ENCODE measurements at regions not wholly inside any gene's neighbourhood (a gene's known extent, or its start where the extent isn't known, plus 50 kb on each side); places are given as distances from the start of the nearest gene placed in this dataset.

DNA sequence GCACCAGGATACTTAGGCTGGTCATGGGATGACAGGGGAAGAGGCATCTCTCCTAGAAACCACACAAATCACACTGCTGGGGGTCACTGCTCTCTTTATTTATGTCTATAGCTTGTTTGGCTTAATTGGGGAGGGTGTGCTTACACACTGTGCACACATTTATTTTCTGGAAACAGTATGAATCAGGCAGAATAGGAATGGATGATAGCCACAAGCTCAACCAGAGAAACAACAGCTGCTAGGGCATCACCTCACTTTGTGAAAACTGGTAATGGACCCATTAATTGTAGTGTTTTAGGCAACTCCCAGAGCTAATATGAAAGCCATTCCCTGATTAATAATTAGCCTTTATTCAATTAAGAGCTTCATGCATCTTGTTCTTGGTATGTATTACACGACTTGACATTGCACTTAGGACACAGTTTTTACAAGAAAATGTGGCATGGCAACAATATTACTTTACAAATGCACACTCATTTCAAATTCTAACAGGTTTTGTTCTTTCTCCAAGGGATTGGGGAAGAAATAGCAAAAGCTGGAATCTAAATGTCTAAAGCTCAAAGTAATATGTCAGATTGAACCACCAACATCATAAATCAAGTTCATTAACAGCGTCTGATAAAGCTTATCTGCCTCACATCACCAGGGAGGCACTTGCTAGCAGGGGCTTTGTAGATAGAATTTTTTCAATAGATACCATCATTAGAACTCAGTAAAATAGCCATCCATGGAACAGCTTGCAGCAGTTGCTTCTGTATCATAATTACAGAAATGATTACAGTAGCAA, 361.9 kb upstream of the FSHR start:
- Histone ChIP-seq H3K4me3 (ENCODE audit: low read length) (no peak overlapping the region), H3K27me3 (ENCODE audit: control insufficient read depth, insufficient read depth, low read length) (no peaks in the 10 kb centered on the region), H3K4me1 (ENCODE audit: control insufficient read depth, insufficient read depth, low read length) (no peaks in the 10 kb centered on the region), H3K9me3 (ENCODE audit: control insufficient read depth, insufficient read depth, low read length) (no peaks in the 10 kb centered on the region), H3K27ac (ENCODE audit: low read length) (no peak overlapping the region), H3K36me3 (ENCODE audit: control insufficient read depth, insufficient read depth, low read length) (no peaks in the 10 kb centered on the region)
- intact Hi-C loops (cut with micrococcal nuclease): no loop called here
- Mint-ChIP-seq H3K4me3 (no peak overlapping the region), H3K27me3 (ENCODE audit: low read depth in 2 of 2) (no peaks in the 10 kb centered on the region), H3K9me3 (peaks cover 10 to 13% of the 10 kb centered on the region in 2 donors), H3K4me1 (no peaks in the 10 kb centered on the region), H3K36me3 (no peaks in the 10 kb centered on the region), H3K27ac (no peak overlapping the region)
- ATAC-seq: no peak
- no peak for DNase-seq
- TF ChIP-seq CTCF (IDR thresholded peaks at IDR 0.05): no peak
- 83% methylated on average over 2 of the region's 2 CpGs for WGBS (ENCODE audit: insufficient coverage)

DNA sequence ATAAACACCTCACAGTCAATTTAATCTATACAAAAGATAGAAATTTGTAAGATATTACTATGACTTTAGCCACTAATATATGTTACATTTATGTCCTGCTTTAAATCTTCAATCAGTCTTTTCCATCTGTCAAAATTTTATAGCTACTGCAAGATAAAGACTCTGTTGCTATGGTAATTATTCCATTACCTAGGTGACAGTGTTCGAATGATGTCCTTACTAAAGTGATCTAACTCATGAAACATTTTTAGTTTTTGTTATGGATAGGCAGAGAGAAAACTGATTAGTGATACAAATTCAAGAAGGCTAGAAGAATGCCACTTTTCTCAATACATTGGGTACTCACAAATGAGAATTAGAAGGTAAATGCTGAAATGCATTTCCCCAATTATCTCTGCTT, 359.9 kb upstream of the FSHR start:
- DNase-seq: no peak
- H3K4me1 Mint-ChIP-seq: no peaks in the 10 kb centered on the region
- H3K27ac Mint-ChIP-seq: no peak overlapping the region
- no peak for ATAC-seq
- Histone ChIP-seq H3K4me3 (ENCODE audit: low read length) (no peak overlapping the region), H3K9me3 (ENCODE audit: control insufficient read depth, insufficient read depth, low read length) (no peaks in the 10 kb centered on the region), H3K36me3 (ENCODE audit: control insufficient read depth, insufficient read depth, low read length) (no peaks in the 10 kb centered on the region), H3K4me1 (ENCODE audit: control insufficient read depth, insufficient read depth, low read length) (no peaks in the 10 kb centered on the region), H3K27ac (ENCODE audit: low read length) (no peak overlapping the region), H3K27me3 (ENCODE audit: control insufficient read depth, insufficient read depth, low read length) (no peaks in the 10 kb centered on the region)
- TF ChIP-seq CTCF (IDR thresholded peaks at IDR 0.05): no peak
- peaks cover 4 to 9% of the 10 kb centered on the region in 2 donors for H3K9me3 Mint-ChIP-seq
- H3K27me3 Mint-ChIP-seq (ENCODE audit: low read depth in 2 of 2): no peaks in the 10 kb centered on the region
- WGBS (ENCODE audit: insufficient coverage): 50% methylated on average over 1 of the region's 1 CpG
- intact Hi-C loops (cut with micrococcal nuclease): no loop called here
- no peaks in the 10 kb centered on the region for H3K36me3 Mint-ChIP-seq
- no peak overlapping the region for H3K4me3 Mint-ChIP-seq

DNA sequence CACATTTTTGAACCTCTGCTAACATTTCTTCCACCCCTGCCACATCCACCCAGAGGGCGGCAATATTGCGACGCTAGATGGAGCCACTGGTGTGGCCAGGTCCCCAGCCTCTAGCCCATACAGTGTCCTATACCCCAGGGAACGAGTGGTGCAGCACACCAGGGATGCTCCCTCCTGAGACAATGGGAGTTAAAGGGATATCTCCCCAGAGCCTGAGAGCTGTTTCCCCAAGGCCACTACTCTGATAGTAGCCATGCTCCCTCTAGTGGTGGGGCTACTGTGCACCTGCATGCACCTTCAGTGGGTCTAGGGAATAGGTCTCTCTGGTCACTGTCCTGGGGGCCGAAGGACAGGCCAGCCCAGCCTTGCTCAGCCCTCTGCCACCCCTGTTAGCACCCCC, 336.4 kb upstream of the FSHR start:
- intact Hi-C loops (cut with micrococcal nuclease): no loop called here
- H3K36me3 Mint-ChIP-seq: no peaks in the 10 kb centered on the region
- H3K4me3 ChIP-seq (ENCODE audit: low read length): no peak overlapping the region
- H3K4me1 ChIP-seq (ENCODE audit: control insufficient read depth, insufficient read depth, low read length): no peaks in the 10 kb centered on the region
- H3K27me3 Mint-ChIP-seq (ENCODE audit: low read depth in 2 of 2): no peaks in the 10 kb centered on the region
- DNase-seq: no peak
- H3K4me3 Mint-ChIP-seq: no peak overlapping the region
- H3K36me3 ChIP-seq (ENCODE audit: control insufficient read depth, insufficient read depth, low read length): no peaks in the 10 kb centered on the region
- H3K4me1 Mint-ChIP-seq: no peaks in the 10 kb centered on the region
- peak in 1 of 3 donors; percentile 24 for ATAC-seq
- H3K9me3 ChIP-seq (ENCODE audit: control insufficient read depth, insufficient read depth, low read length): peaks cover 13% of the 10 kb centered on the region
- H3K27me3 ChIP-seq (ENCODE audit: control insufficient read depth, insufficient read depth, low read length): no peaks in the 10 kb centered on the region
- TF ChIP-seq CTCF (IDR thresholded peaks at IDR 0.05): no peak
- 63% methylated on average over 5 of the region's 5 CpGs for WGBS (ENCODE audit: insufficient coverage)
- no peak overlapping the region for H3K27ac ChIP-seq (ENCODE audit: low read length)
- no peak overlapping the region for H3K27ac Mint-ChIP-seq
- H3K9me3 Mint-ChIP-seq: peaks cover 10 to 16% of the 10 kb centered on the region in 2 donors

DNA sequence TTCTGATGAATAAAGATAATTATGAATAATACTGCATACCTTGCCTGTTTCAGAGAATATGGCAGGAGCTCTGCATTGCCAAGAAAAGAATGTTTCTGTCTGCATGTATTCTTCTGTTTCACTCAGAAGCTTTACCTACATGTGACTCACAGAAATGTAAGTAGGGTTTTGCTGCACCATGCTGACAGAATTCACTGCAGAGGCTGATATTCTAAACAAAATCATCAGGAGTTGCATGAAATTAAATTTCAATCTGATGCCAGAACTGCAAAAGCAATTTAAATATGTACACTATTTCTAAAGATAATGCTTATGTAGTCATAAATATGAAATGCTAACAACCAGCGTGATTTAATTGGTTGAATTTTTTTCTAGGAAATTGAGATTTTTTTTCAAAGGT, 332.8 kb upstream of the FSHR start:
- WGBS (ENCODE audit: insufficient coverage): no CpG with 5 or more reads among the region's 1 CpG
- Mint-ChIP-seq H3K27ac (no peak overlapping the region), H3K4me3 (no peak overlapping the region), H3K9me3 (peaks cover 9 to 15% of the 10 kb centered on the region in 2 donors), H3K27me3 (ENCODE audit: low read depth in 2 of 2) (no peaks in the 10 kb centered on the region), H3K4me1 (no peaks in the 10 kb centered on the region), H3K36me3 (no peaks in the 10 kb centered on the region)
- Histone ChIP-seq H3K4me1 (ENCODE audit: control insufficient read depth, insufficient read depth, low read length) (no peaks in the 10 kb centered on the region), H3K27ac (ENCODE audit: low read length) (no peak overlapping the region), H3K36me3 (ENCODE audit: control insufficient read depth, insufficient read depth, low read length) (no peaks in the 10 kb centered on the region), H3K27me3 (ENCODE audit: control insufficient read depth, insufficient read depth, low read length) (no peaks in the 10 kb centered on the region), H3K4me3 (ENCODE audit: low read length) (no peak overlapping the region), H3K9me3 (ENCODE audit: control insufficient read depth, insufficient read depth, low read length) (peaks cover 13% of the 10 kb centered on the region)
- ATAC-seq (no peak), DNase-seq (no peak)
- intact Hi-C loops (cut with micrococcal nuclease): no loop called here
- no peak for TF ChIP-seq CTCF (IDR thresholded peaks at IDR 0.05)

All from natural killer cell (primary cell).